SK-N-SH (cell line): ENCODE measurements at regions not wholly inside any gene's neighbourhood (a gene's known extent, or its start where the extent isn't known, plus 50 kb on each side); places are given as distances from the start of the nearest gene placed in this dataset.

Source experiments
- CTCF ChIA-PET: fragments of 300-600, 350-600 bp; formaldehyde crosslinking; extraction: SDS; loops from one replicate; lab custom pipeline; 2021; lab: Yijun Ruan, JAX
- POLR2A ChIA-PET: fragments of 350-600 bp; sonication (Branson Sonifier 250); formaldehyde crosslinking; extraction: SDS; loops from one replicate; lab custom pipeline; 2020; ENCODE audit warnings: antibody characterized with exemption, inconsistent platforms; lab: Yijun Ruan, JAX
- DNase-seq: peaks from one replicate; pipeline ENCODE4 v3.0.0; 2012
- H2AFZ ChIP-seq: fragments of 200-600 bp; sonication (generic); 2 replicates; pipeline ENCODE4 v1.8.1; 2016; ENCODE audit warnings: antibody characterized with exemption, mild to moderate bottlenecking, low read depth
- H3F3A ChIP-seq: fragments of 200-600 bp; sonication (generic); replicated peaks from 2 replicates; pipeline ENCODE3; 2016; ENCODE audit warnings: antibody characterized with exemption, mild to moderate bottlenecking; ENCODE audit not compliant: insufficient read depth
- H3K27ac ChIP-seq, 2 experiments: fragments of 200-500 bp in 1 of 2; fragments of 200-600 bp in 1 of 2; sonication (Bioruptor generic) in 1 of 2; sonication (generic), shearing (Covaris generic) in 1 of 2; 2 replicates each; pipeline versions ENCODE4 v1.5.1 to v1.6.1; 2014 to 2016; ENCODE audit warnings: low read depth in 2 of 2, inconsistent platforms in 1 of 2, low read length in 1 of 2, mild to moderate bottlenecking in 1 of 2, mixed read lengths in 1 of 2
- H3K27me3 ChIP-seq: fragments of 200-600 bp; sonication (generic), shearing (Covaris generic); 2 replicates; pipeline ENCODE4 v1.6.1; 2016; ENCODE audit warnings: mixed run types; ENCODE audit not compliant: insufficient read depth
- H3K36me3 ChIP-seq, 2 experiments: fragments of 200-500 bp in 1 of 2; fragments of 200-600 bp in 1 of 2; sonication (Bioruptor generic) in 1 of 2; sonication (generic) in 1 of 2; replicated peaks in 1 of 2; 2 replicates each; pipeline versions ENCODE3 to v1.5.1; 2014 to 2016; ENCODE audit warnings: low read length in 1 of 2, mild to moderate bottlenecking in 1 of 2; ENCODE audit not compliant: insufficient read depth in 2 of 2, control insufficient read depth in 1 of 2
- H3K4me1 ChIP-seq, 2 experiments: fragments of 200-500 bp in 1 of 2; fragments of 200-600 bp in 1 of 2; sonication (Bioruptor generic) in 1 of 2; sonication (generic), shearing (Covaris generic) in 1 of 2; 2 replicates each; pipeline versions ENCODE4 v1.5.1 to v1.6.1; 2014 to 2016; ENCODE audit warnings: low read depth in 1 of 2, low read length in 1 of 2, mixed run types in 1 of 2; ENCODE audit not compliant: insufficient read depth in 2 of 2, control insufficient read depth in 1 of 2
- H3K4me2 ChIP-seq: fragments of 200-600 bp; sonication (generic), shearing (Covaris generic); 2 replicates; pipeline ENCODE4 v1.6.1; 2017; ENCODE audit warnings: mixed run types
- H3K4me3 ChIP-seq, 2 experiments: fragments of 200-500 bp in 1 of 2; fragments of 200-600 bp in 1 of 2; sonication (Bioruptor generic) in 1 of 2; sonication (generic), shearing (Covaris generic) in 1 of 2; 2 replicates each; pipeline versions ENCODE4 v1.5.1 to v1.8.1; 2014 to 2016; ENCODE audit warnings: low read depth in 2 of 2, inconsistent platforms in 1 of 2, low read length in 1 of 2, mild to moderate bottlenecking in 1 of 2, mixed read lengths in 1 of 2, moderate library complexity in 1 of 2
- H3K79me2 ChIP-seq: fragments of 200-600 bp; sonication (generic); 2 replicates; pipeline ENCODE4 v1.8.1; 2017; ENCODE audit warnings: mild to moderate bottlenecking; ENCODE audit not compliant: insufficient read depth
- H3K9ac ChIP-seq: fragments of 200-600 bp; sonication (generic); 2 replicates; pipeline ENCODE4 v1.6.1; 2017; ENCODE audit warnings: mixed run types
- H3K9me2 ChIP-seq: fragments of 200-600 bp; sonication (generic); 2 replicates; pipeline ENCODE4 v1.6.1; 2017; ENCODE audit warnings: mixed run types
- H3K9me3 ChIP-seq: fragments of 200-600 bp; sonication (generic); 2 replicates; pipeline ENCODE4 v1.6.1; 2017; ENCODE audit warnings: mixed run types, mild to moderate bottlenecking, moderate library complexity
- H4K20me1 ChIP-seq: fragments of 200-600 bp; sonication (generic); 2 replicates; pipeline ENCODE4 v1.6.1; 2017; ENCODE audit warnings: mild to moderate bottlenecking, mixed run types; ENCODE audit not compliant: insufficient read depth
- CHD2 ChIP-seq: fragments of 150-350 bp; IDR thresholded peaks from 2 replicates; pipeline ENCODE4 v1.6.1; 2018; ENCODE audit warnings: low read length; ENCODE audit not compliant: partially characterized antibody
- FOSL2 ChIP-seq: IDR thresholded peaks from 2 replicates; pipeline ENCODE4 v1.4.0; 2012; ENCODE audit warnings: low read depth, mild to moderate bottlenecking, moderate library complexity, borderline replicate concordance
- FOXJ3 ChIP-seq: sonication (generic); formaldehyde crosslinking; IDR thresholded peaks from 2 replicates; pipeline ENCODE4 v1.5.1; 2020; ENCODE audit warnings: mild to moderate bottlenecking, missing genetic modification reagents
- JUND ChIP-seq: IDR thresholded peaks from 2 replicates; pipeline ENCODE4 v1.4.0; 2012
- MEF2A ChIP-seq: IDR thresholded peaks from 2 replicates; pipeline ENCODE4 v1.4.0; 2012; ENCODE audit warnings: low read depth, borderline replicate concordance
- RCOR1 ChIP-seq: fragments of 150-350 bp; IDR thresholded peaks from 2 replicates; pipeline ENCODE4 v1.6.1; 2017; ENCODE audit warnings: antibody characterized with exemption, low read length
- RFX5 ChIP-seq: IDR thresholded peaks from 2 replicates; pipeline ENCODE4 v1.6.1; 2012; ENCODE audit warnings: mild to moderate bottlenecking, improper control_type of control experiment, low read length
- SMC3 ChIP-seq: IDR thresholded peaks from 2 replicates; pipeline ENCODE4 v1.6.1; 2012; ENCODE audit warnings: low read depth, low read length, improper control_type of control experiment
- TCF12 ChIP-seq: IDR thresholded peaks from 2 replicates; pipeline ENCODE4 v1.4.0; 2012
- YY1 ChIP-seq: IDR thresholded peaks from 2 replicates; pipeline ENCODE4 v1.4.0; 2012; ENCODE audit warnings: low read depth, mild to moderate bottlenecking
- WGBS: methylation state at CpG from one replicate; pipeline ENCODE4 v1.1.6; 2017; ENCODE audit warnings: low lambda C conversion rate; 5-methylcytosine and 5-hydroxymethylcytosine counted together
- TF ChIP-seq, protein P1 (sequence below): fragments of 150-350 bp; IDR thresholded peaks from 2 replicates; pipeline ENCODE4 v1.6.1; 2016; ENCODE audit warnings: mild to moderate bottlenecking, low read depth, low read length
- TF ChIP-seq, protein P2 (sequence below): IDR thresholded peaks from 2 replicates; pipeline ENCODE4; 2012
- TF ChIP-seq, protein P3 (sequence below): fragments of 150-350 bp; IDR thresholded peaks from 2 replicates; pipeline ENCODE4 v1.6.1; 2017; ENCODE audit warnings: antibody characterized with exemption, low read length, low read depth, borderline replicate concordance

DNA sequence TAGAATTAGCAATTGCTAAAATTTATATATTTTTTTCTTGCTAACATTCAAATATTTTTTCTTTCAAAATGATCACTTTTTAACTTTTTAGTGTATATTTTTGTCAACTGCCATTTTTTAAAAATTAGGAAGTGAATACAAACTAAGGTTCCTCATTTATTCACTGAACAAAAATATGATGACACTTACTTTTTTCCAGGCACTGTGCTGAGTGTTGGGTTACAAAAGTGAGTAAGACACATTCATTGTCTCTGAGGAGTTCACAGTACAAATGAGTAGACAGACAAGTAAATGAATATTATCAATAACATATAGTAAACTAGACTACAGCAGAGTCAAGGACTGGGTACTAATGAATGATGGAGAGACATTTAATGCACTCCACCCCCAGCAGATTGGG lies 543.5 kb downstream of the PDHA2 start:
- no peak overlapping the region for H3K4me2 ChIP-seq
- H3K9ac ChIP-seq = no peak overlapping the region
- TF ChIP-seq FOXJ3 (CRISPR knock-in tag) (no peak), FOSL2 (no peak), SMC3 (no peak), RCOR1 (no peak), CHD2 (no peak), MEF2A (no peak)
- TF ChIP-seq, protein P1, sequence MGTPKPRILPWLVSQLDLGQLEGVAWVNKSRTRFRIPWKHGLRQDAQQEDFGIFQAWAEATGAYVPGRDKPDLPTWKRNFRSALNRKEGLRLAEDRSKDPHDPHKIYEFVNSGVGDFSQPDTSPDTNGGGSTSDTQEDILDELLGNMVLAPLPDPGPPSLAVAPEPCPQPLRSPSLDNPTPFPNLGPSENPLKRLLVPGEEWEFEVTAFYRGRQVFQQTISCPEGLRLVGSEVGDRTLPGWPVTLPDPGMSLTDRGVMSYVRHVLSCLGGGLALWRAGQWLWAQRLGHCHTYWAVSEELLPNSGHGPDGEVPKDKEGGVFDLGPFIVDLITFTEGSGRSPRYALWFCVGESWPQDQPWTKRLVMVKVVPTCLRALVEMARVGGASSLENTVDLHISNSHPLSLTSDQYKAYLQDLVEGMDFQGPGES = no peak
- TF ChIP-seq, all 33 proteins: peak for 0
- no peaks in the 10 kb centered on the region for H3K36me3 ChIP-seq
- H3K9me2 ChIP-seq = no peaks in the 10 kb centered on the region
- H3K9me3 ChIP-seq = no peaks in the 10 kb centered on the region
- no peak overlapping the region for H2AFZ ChIP-seq
- H3K4me1 ChIP-seq = no peaks in the 10 kb centered on the region; a peak in 1 of 4 replicates
- ChIA-PET CTCF (no interaction called here), POLR2A (no interaction called here)
- no peak overlapping the region for H3K27ac ChIP-seq
- no peaks in the 10 kb centered on the region for H3K27me3 ChIP-seq
- no peaks in the 10 kb centered on the region for H3K79me2 ChIP-seq
- H3F3A ChIP-seq = no peaks in the 10 kb centered on the region
- no peak overlapping the region for H3K4me3 ChIP-seq
- no peaks in the 10 kb centered on the region for H4K20me1 ChIP-seq
- no peak for DNase-seq

DNA sequence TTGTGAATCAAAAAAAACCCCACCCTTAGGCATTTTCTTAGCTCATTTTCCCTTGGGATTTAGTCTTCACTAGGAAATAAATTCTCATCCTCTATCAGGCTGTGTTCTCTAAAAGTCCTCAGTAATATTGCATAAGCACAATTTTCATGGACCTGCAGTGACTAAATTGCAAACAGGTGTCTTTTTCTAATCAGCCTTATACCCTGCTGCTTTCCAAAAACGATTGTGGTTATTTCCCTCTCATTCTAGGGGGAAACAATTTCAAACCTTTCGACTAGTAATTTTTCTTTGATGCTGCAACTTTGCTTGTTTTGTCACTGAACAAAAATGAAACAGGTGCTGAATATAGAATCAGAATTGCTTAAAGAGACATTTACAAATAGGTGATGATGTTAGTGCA lies 549.9 kb downstream of the PDHA2 start:
- TF ChIP-seq RFX5 (no peak), MEF2A (no peak), SMC3 (no peak), JUND (no peak), TCF12 (no peak), YY1 (no peak)
- TF ChIP-seq, protein P2, sequence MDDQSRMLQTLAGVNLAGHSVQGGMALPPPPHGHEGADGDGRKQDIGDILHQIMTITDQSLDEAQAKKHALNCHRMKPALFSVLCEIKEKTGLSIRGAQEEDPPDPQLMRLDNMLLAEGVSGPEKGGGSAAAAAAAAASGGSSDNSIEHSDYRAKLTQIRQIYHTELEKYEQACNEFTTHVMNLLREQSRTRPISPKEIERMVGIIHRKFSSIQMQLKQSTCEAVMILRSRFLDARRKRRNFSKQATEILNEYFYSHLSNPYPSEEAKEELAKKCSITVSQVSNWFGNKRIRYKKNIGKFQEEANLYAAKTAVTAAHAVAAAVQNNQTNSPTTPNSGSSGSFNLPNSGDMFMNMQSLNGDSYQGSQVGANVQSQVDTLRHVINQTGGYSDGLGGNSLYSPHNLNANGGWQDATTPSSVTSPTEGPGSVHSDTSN = no peak
- TF ChIP-seq, protein P3, sequence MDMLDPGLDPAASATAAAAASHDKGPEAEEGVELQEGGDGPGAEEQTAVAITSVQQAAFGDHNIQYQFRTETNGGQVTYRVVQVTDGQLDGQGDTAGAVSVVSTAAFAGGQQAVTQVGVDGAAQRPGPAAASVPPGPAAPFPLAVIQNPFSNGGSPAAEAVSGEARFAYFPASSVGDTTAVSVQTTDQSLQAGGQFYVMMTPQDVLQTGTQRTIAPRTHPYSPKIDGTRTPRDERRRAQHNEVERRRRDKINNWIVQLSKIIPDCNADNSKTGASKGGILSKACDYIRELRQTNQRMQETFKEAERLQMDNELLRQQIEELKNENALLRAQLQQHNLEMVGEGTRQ = no peak
- DNase-seq = no peak
- Histone ChIP-seq H3K79me2 (no peaks in the 10 kb centered on the region), H3K9me2 (no peaks in the 10 kb centered on the region), H3K9me3 (no peaks in the 10 kb centered on the region), H3K4me2 (no peak overlapping the region), H3F3A (no peaks in the 10 kb centered on the region), H3K4me3 (no peak overlapping the region), H3K9ac (no peak overlapping the region), H4K20me1 (no peaks in the 10 kb centered on the region), H3K27ac (no peak overlapping the region), H2AFZ (no peak overlapping the region), H3K4me1 (no peaks in the 10 kb centered on the region), H3K27me3 (no peaks in the 10 kb centered on the region), H3K36me3 (no peaks in the 10 kb centered on the region)
- CTCF ChIA-PET = no interaction called here
- 18% methylated on average over 2 of the region's 2 CpGs for WGBS
- POLR2A ChIA-PET = no interaction called here
